Cardiac fibroblast (primary cell): ENCODE measurements at regions not wholly inside any gene's neighbourhood (a gene's known extent, or its start where the extent isn't known, plus 50 kb on each side); places are given as distances from the start of the nearest gene placed in this dataset.

Experiments used
- DNase-seq, 2 donors: peaks; one replicate each; pipeline versions ENCODE4 v3.0.0 to v3.0.0-alpha.2; 2010; ENCODE audit warnings: low read depth in 2 of 2
- H3K4me3 ChIP-seq, 2 donors: replicated peaks in 1 of 2; 1 replicate in 1 of 2; 2 replicates in 1 of 2; pipeline ENCODE4 v1.5.1; 2011; ENCODE audit warnings: low read depth in 2 of 2, low read length in 2 of 2, mild to moderate bottlenecking in 2 of 2, moderate library complexity in 1 of 2
- TF ChIP-seq, protein P1 (sequence below): IDR thresholded peaks from one replicate; pipeline ENCODE4 v1.5.1; 2011; ENCODE audit warnings: low read depth, mild to moderate bottlenecking, low read length, inconsistent platforms

- no peak for DNase-seq
- H3K4me3 ChIP-seq, result no peak overlapping the region
- TF ChIP-seq, protein P1, sequence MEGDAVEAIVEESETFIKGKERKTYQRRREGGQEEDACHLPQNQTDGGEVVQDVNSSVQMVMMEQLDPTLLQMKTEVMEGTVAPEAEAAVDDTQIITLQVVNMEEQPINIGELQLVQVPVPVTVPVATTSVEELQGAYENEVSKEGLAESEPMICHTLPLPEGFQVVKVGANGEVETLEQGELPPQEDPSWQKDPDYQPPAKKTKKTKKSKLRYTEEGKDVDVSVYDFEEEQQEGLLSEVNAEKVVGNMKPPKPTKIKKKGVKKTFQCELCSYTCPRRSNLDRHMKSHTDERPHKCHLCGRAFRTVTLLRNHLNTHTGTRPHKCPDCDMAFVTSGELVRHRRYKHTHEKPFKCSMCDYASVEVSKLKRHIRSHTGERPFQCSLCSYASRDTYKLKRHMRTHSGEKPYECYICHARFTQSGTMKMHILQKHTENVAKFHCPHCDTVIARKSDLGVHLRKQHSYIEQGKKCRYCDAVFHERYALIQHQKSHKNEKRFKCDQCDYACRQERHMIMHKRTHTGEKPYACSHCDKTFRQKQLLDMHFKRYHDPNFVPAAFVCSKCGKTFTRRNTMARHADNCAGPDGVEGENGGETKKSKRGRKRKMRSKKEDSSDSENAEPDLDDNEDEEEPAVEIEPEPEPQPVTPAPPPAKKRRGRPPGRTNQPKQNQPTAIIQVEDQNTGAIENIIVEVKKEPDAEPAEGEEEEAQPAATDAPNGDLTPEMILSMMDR, result no peak
These were observed 218.1 kb upstream of the PKN2 start for GRCh38 chr1:88466011-88466410.

GRCh38 chr1:88466899-88467580, 217.0 kb upstream of the PKN2 start:
- no peak overlapping the region for H3K4me3 ChIP-seq
- no peak for DNase-seq
- TF ChIP-seq, protein P1, result no peak

DNA sequence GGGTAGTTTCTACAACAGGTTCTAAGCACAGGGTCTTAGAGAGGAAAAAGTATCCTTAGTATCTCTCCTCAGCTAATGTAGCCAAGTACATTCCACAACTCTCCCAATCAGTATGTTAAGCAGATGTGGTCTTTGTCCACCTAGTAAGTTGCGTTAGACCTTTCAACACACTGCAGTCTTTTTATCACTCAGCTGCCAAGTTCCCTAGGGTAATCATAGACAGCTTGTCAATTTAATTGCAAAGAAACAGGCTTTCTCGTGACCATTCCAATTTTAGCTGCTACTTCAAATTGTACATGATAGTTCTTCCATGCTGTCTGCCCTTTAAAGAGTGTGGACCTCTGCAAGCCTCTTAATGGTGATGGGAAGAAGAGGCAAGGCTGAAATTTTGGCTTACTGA, 211.8 kb upstream of the PKN2 start:
- TF ChIP-seq, protein P1, result no peak
- DNase-seq, result peak in 1 of 2 donors; percentile 4
- no peak overlapping the region for H3K4me3 ChIP-seq

DNA sequence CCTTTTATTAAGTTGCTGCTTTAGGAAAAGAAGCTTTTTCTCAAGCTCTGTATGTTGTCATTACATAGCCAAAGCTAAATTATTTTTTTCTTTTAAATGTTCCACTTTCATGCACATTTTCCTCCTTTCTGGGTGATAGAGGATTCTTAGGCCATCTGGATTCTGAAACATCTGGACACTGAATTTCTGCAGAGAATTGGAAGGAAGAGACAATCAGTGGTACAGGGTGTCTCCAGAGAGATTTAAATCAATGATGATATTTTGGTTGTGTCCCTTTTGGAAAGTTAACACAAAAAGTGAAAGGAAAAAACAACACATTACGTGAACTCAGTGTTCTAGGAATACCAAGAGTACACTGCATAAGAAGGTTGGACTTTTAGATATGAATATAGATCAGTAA, 211.4 kb upstream of the PKN2 start:
- H3K4me3 ChIP-seq, result no peak overlapping the region
- no peak for DNase-seq
- TF ChIP-seq, protein P1, result no peak

- no peak for DNase-seq
- TF ChIP-seq, protein P1, result no peak
- H3K4me3 ChIP-seq, result no peak overlapping the region
These were observed 209.3 kb upstream of the PKN2 start for GRCh38 chr1:88474555-88475304.

DNA sequence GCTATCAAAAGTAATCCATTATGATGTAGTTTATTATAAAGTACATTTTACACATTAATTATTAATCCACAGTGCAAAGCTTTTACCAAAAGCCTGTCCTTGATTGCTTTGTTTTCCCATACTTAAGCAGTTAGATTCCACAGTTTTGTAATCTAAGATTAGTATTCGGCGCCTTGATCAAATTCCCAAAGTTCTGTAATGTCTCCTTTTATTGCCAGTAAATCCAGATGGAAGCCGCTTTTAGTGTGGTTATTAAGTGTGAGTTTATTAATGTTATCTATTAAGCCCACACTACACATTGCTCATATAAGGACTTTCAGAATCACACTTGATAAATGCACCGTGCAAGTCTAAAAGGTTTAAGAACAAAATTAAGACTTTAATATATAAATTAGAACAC, 199.2 kb upstream of the PKN2 start:
- no peak overlapping the region for H3K4me3 ChIP-seq
- TF ChIP-seq, protein P1, result no peak
- DNase-seq, result no peak
